HEK293 (cell line): ENCODE measurements at regions not wholly inside any gene's neighbourhood (a gene's known extent, or its start where the extent isn't known, plus 50 kb on each side); places are given as distances from the start of the nearest gene placed in this dataset.

Experiments
- CTCF ChIA-PET: fragments of 350-600 bp; formaldehyde crosslinking; extraction: SDS; loops from one replicate; lab custom pipeline; 2021; ENCODE audit warnings: antibody characterized with exemption; lab: Yijun Ruan, JAX
- POLR2A ChIA-PET: fragments of 300-600 bp; formaldehyde crosslinking; extraction: SDS; loops from one replicate; lab custom pipeline; 2020; ENCODE audit warnings: antibody characterized with exemption, inconsistent platforms; lab: Yijun Ruan, JAX
- H3K27ac ChIP-seq: fragments of 200-500 bp; sonication (Bioruptor generic); 2 replicates; pipeline ENCODE4 v1.5.1; 2014; ENCODE audit warnings: low read depth, low read length, control low read depth, inconsistent platforms; ENCODE audit errors: extremely low read depth
- H3K36me3 ChIP-seq, 2 experiments: fragments of 200-500 bp in 1 of 2; sonication (Bioruptor generic) in 1 of 2; 1 replicate in 1 of 2; 2 replicates in 1 of 2; pipeline ENCODE4 v1.5.1; 2014 to 2017; ENCODE audit warnings: inconsistent platforms in 2 of 2, low read length in 2 of 2; ENCODE audit not compliant: control insufficient read depth in 2 of 2, insufficient read depth in 1 of 2
- H3K4me1 ChIP-seq: fragments of 200-500 bp; sonication (Bioruptor generic); 2 replicates; pipeline ENCODE4 v1.5.1; 2014; ENCODE audit warnings: mild to moderate bottlenecking, low read length, inconsistent platforms; ENCODE audit not compliant: control insufficient read depth, insufficient read depth
- H3K4me3 ChIP-seq: 2 replicates; pipeline ENCODE4 v1.5.1; 2011; ENCODE audit warnings: low read depth, mild to moderate bottlenecking, control low read depth, low read length, moderate library complexity
- H3K9me3 ChIP-seq: fragments of 200-500 bp; sonication (Bioruptor generic); 2 replicates; pipeline ENCODE4 v1.5.1; 2014; ENCODE audit warnings: low read depth, low read length, inconsistent platforms; ENCODE audit not compliant: control insufficient read depth, insufficient read depth
- GFI1B ChIP-seq: fragments of 450-650 bp; formaldehyde crosslinking; IDR thresholded peaks from 2 replicates; pipeline ENCODE4 v1.5.1; 2016; ENCODE audit warnings: missing biosample characterization, missing genetic modification characterization
- IKZF3 ChIP-seq: fragments of 450-650 bp; IDR thresholded peaks from 2 replicates; pipeline ENCODE4 v1.5.0; 2018; ENCODE audit warnings: missing biosample characterization, mild to moderate bottlenecking, missing genetic modification characterization, moderate library complexity
- KLF8 ChIP-seq: fragments of 450-650 bp; formaldehyde crosslinking; IDR thresholded peaks from 2 replicates; pipeline ENCODE4 v1.5.1; 2016; ENCODE audit warnings: missing biosample characterization, missing genetic modification characterization
- MEIS1 ChIP-seq: sonication (generic); formaldehyde crosslinking; IDR thresholded peaks from 2 replicates; pipeline ENCODE4 v1.8.1; 2022; ENCODE audit warnings: missing genetic modification reagents, mild to moderate bottlenecking, borderline replicate concordance
- SP3 ChIP-seq: fragments of 450-650 bp; formaldehyde crosslinking; IDR thresholded peaks from 2 replicates; pipeline ENCODE4 v1.5.1; 2016; ENCODE audit warnings: missing biosample characterization, missing genetic modification characterization
- TRIM28 ChIP-seq: IDR thresholded peaks from 2 replicates; pipeline ENCODE4 v1.6.1; 2011; ENCODE audit warnings: low read length, control low read depth, borderline replicate concordance
- ZBTB20 ChIP-seq: fragments of 450-650 bp; formaldehyde crosslinking; IDR thresholded peaks from 2 replicates; pipeline ENCODE4 v1.5.1; 2016; ENCODE audit warnings: missing biosample characterization, missing genetic modification characterization
- ZFHX2 ChIP-seq: fragments of 450-650 bp; formaldehyde crosslinking; conservative IDR thresholded peaks from 2 replicates; pipeline ENCODE4 v1.5.1; 2016; ENCODE audit warnings: missing biosample characterization, missing genetic modification characterization
- ZNF202 ChIP-seq: fragments of 450-650 bp; formaldehyde crosslinking; IDR thresholded peaks from 2 replicates; pipeline ENCODE4 v1.5.1; 2016; ENCODE audit warnings: missing biosample characterization, missing genetic modification characterization, borderline replicate concordance
- ZNF658 ChIP-seq: fragments of 450-650 bp; formaldehyde crosslinking; IDR thresholded peaks from 2 replicates; pipeline ENCODE4; 2016; ENCODE audit warnings: missing biosample characterization, missing genetic modification characterization
- ZNF76 ChIP-seq: fragments of 450-650 bp; formaldehyde crosslinking; IDR thresholded peaks from 2 replicates; pipeline ENCODE4; 2016; ENCODE audit warnings: low read depth, missing biosample characterization, missing genetic modification characterization, borderline replicate concordance
- ZNF776 ChIP-seq: fragments of 450-650 bp; formaldehyde crosslinking; IDR thresholded peaks from 2 replicates; pipeline ENCODE4 v1.5.0; 2017; ENCODE audit warnings: missing biosample characterization, missing genetic modification characterization, borderline replicate concordance
- ZNF843 ChIP-seq: fragments of 450-650 bp; formaldehyde crosslinking; IDR thresholded peaks from 2 replicates; pipeline ENCODE4 v1.5.1; 2016; ENCODE audit warnings: missing biosample characterization, missing genetic modification characterization
- ZXDB ChIP-seq: fragments of 450-650 bp; formaldehyde crosslinking; IDR thresholded peaks from 2 replicates; pipeline ENCODE4 v1.5.1; 2016; ENCODE audit warnings: missing biosample characterization, missing genetic modification characterization
- TF ChIP-seq, protein P1 (sequence below): fragments of 450-650 bp; formaldehyde crosslinking; IDR thresholded peaks from 2 replicates; pipeline ENCODE4 v1.5.1; 2016; ENCODE audit warnings: missing biosample characterization, missing genetic modification characterization
- TF ChIP-seq, protein P2 (sequence below): fragments of 450-650 bp; formaldehyde crosslinking; IDR thresholded peaks from 2 replicates; pipeline ENCODE4 v1.5.1; 2016; ENCODE audit warnings: missing biosample characterization, missing genetic modification characterization
- TF ChIP-seq, protein P3 (sequence below): fragments of 450-650 bp; formaldehyde crosslinking; IDR thresholded peaks from 2 replicates; pipeline ENCODE4 v1.5.1; 2016; ENCODE audit warnings: missing biosample characterization, missing genetic modification characterization
- TF ChIP-seq, protein P4 (sequence below): fragments of 450-650 bp; formaldehyde crosslinking; IDR thresholded peaks from 2 replicates; pipeline ENCODE4; 2016; ENCODE audit warnings: missing biosample characterization, missing genetic modification characterization
- TF ChIP-seq, protein P5 (sequence below): fragments of 450-650 bp; formaldehyde crosslinking; IDR thresholded peaks from 2 replicates; pipeline ENCODE4 v1.5.1; 2016; ENCODE audit warnings: missing biosample characterization, missing genetic modification characterization
- TF ChIP-seq, protein P6 (sequence below): fragments of 450-650 bp; formaldehyde crosslinking; IDR thresholded peaks from 2 replicates; pipeline ENCODE4 v1.5.1; 2017; ENCODE audit warnings: missing biosample characterization, missing genetic modification characterization

DNA sequence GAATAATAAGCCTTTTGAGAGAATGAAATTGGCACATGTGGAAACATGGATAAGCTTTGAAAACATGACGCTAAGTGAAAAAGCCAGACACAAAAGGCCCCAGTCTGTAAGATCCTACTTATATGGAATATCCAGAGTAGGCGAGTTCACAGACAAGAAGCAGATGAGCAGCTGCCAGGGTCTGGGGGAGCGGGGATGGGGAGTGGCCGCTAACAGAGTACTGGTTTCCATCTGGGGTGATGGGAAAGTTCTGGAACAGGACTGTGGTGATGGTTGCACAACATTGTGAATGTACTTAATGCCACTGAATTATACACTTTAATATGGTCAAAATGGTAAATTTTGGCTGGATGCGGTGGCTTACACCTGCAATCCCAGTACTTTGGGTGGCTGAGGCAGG is 126.5 kb downstream of the SPATA19 start (continued):
- TF ChIP-seq, protein P1, sequence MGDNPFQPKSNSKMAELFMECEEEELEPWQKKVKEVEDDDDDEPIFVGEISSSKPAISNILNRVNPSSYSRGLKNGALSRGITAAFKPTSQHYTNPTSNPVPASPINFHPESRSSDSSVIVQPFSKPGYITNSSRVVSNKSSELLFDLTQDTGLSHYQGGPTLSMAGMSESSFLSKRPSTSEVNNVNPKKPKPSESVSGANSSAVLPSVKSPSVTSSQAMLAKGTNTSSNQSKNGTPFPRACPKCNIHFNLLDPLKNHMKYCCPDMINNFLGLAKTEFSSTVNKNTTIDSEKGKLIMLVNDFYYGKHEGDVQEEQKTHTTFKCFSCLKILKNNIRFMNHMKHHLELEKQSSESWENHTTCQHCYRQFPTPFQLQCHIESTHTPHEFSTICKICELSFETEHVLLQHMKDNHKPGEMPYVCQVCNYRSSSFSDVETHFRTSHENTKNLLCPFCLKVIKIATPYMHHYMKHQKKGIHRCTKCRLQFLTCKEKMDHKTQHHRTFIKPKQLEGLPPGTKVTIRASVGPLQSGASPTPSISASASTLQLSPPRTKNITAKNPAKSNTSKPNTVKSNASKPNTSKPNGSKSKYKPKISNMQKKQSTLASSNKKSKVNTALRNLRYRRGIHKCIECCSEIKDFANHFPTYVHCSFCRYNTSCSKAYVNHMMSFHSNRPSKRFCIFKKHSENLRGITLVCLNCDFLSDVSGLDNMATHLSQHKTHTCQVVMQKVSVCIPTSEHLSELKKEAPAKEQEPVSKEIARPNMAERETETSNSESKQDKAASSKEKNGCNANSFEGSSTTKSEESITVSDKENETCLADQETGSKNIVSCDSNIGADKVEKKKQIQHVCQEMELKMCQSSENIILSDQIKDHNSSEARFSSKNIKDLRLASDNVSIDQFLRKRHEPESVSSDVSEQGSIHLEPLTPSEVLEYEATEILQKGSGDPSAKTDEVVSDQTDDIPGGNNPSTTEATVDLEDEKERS, result no peak
- TF ChIP-seq KLF8 (no peak), ZBTB20 (tag by site-specific recombination) (no peak), MEIS1 (CRISPR knock-in tag) (no peak)
- TF ChIP-seq, protein P2, sequence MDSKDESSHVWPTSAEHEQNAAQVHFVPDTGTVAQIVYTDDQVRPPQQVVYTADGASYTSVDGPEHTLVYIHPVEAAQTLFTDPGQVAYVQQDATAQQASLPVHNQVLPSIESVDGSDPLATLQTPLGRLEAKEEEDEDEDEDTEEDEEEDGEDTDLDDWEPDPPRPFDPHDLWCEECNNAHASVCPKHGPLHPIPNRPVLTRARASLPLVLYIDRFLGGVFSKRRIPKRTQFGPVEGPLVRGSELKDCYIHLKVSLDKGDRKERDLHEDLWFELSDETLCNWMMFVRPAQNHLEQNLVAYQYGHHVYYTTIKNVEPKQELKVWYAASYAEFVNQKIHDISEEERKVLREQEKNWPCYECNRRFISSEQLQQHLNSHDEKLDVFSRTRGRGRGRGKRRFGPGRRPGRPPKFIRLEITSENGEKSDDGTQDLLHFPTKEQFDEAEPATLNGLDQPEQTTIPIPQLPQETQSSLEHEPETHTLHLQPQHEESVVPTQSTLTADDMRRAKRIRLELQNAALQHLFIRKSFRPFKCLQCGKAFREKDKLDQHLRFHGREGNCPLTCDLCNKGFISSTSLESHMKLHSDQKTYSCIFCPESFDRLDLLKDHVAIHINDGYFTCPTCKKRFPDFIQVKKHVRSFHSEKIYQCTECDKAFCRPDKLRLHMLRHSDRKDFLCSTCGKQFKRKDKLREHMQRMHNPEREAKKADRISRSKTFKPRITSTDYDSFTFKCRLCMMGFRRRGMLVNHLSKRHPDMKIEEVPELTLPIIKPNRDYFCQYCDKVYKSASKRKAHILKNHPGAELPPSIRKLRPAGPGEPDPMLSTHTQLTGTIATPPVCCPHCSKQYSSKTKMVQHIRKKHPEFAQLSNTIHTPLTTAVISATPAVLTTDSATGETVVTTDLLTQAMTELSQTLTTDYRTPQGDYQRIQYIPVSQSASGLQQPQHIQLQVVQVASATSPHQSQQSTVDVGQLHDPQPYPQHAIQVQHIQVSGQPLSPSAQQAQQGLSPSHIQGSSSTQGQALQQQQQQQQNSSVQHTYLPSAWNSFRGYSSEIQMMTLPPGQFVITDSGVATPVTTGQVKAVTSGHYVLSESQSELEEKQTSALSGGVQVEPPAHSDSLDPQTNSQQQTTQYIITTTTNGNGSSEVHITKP (tag by site-specific recombination), result no peak
- TF ChIP-seq, all 188 proteins: peak for 0

DNA sequence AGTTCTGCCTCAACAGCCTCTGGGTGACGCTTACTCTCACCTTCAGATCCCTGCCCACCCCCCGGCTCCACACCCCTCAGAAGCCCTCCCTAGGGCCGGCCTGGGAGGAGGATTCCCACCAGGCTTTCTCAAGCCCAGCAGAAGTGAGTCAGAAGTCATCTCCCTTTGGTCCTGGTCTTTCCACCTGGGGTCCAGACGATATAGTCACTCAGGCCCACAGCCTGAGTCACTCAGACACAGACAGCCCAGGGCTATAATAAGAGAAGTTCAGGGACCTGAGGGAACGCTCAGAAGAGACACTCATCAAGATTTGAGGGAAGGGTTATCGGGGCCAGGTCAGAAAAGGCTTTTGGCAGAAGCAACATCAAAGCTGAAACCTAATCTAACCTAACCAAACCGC is 127.1 kb downstream of the SPATA19 start:
- H3K9me3 ChIP-seq, result no peaks in the 10 kb centered on the region
- H3K36me3 ChIP-seq, result no peaks in the 10 kb centered on the region
- H3K27ac ChIP-seq, result no peak overlapping the region
- ChIA-PET CTCF (no interaction called here), POLR2A (no interaction called here)
- TF ChIP-seq ZNF843 (tag by site-specific recombination) (no peak), SP3 (tag by site-specific recombination) (no peak), ZNF776 (tag by site-specific recombination) (no peak)
- TF ChIP-seq, protein P3, sequence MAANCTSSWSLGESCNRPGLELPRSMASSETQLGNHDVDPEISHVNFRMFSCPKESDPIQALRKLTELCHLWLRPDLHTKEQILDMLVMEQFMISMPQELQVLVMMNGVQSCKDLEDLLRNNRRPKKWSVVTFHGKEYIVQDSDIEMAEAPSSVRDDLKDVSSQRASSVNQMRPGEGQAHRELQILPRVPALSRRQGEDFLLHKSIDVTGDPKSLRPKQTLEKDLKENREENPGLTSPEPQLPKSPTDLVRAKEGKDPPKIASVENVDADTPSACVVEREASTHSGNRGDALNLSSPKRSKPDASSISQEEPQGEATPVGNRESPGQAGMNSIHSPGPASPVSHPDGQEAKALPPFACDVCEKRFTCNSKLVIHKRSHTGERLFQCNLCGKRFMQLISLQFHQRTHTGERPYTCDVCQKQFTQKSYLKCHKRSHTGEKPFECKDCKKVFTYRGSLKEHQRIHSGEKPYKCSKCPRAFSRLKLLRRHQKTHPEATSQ (tag by site-specific recombination), result no peak
- TF ChIP-seq, protein P4, sequence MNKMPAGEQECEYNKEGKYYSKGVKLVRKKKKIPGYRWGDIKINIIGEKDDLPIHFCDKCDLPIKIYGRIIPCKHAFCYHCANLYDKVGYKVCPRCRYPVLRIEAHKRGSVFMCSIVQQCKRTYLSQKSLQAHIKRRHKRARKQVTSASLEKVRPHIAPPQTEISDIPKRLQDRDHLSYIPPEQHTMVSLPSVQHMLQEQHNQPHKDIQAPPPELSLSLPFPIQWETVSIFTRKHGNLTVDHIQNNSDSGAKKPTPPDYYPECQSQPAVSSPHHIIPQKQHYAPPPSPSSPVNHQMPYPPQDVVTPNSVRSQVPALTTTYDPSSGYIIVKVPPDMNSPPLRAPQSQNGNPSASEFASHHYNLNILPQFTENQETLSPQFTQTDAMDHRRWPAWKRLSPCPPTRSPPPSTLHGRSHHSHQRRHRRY (tag by site-specific recombination), result no peak
- H3K4me3 ChIP-seq, result no peak overlapping the region
- no peaks in the 10 kb centered on the region for H3K4me1 ChIP-seq

DNA sequence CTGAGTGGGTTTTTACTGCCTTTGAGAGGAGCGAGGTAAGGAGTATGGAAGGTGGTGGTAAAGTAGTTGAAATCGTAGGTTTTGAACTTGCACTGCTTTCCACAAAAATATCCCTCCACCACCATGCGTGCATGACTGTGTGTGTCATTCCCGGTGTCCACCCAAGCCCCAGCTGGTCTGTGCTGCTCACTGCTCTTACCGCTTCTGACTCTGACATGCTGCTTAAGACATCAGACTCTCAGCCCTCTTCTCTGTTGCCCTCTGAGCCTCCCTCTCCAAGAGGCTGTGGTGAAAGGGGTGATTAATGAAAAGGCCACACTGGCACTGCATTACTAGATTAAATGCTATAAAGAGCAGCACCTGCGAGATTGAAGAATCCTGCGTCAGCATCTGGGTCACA is 128.7 kb downstream of the SPATA19 start:
- no peaks in the 10 kb centered on the region for H3K9me3 ChIP-seq
- ChIA-PET CTCF (no interaction called here), POLR2A (no interaction called here)
- H3K4me1 ChIP-seq, result no peaks in the 10 kb centered on the region
- no peak overlapping the region for H3K27ac ChIP-seq
- no peaks in the 10 kb centered on the region for H3K36me3 ChIP-seq
- H3K4me3 ChIP-seq, result no peak overlapping the region
- TF ChIP-seq, protein P5, sequence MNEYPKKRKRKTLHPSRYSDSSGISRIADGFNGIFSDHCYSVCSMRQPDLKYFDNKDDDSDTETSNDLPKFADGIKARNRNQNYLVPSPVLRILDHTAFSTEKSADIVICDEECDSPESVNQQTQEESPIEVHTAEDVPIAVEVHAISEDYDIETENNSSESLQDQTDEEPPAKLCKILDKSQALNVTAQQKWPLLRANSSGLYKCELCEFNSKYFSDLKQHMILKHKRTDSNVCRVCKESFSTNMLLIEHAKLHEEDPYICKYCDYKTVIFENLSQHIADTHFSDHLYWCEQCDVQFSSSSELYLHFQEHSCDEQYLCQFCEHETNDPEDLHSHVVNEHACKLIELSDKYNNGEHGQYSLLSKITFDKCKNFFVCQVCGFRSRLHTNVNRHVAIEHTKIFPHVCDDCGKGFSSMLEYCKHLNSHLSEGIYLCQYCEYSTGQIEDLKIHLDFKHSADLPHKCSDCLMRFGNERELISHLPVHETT (tag by site-specific recombination), result no peak
- TF ChIP-seq TRIM28 (no peak), ZNF202 (tag by site-specific recombination) (no peak), ZNF76 (tag by site-specific recombination) (no peak), GFI1B (tag by site-specific recombination) (no peak), ZXDB (no peak), ZFHX2 (tag by site-specific recombination) (no peak), ZNF658 (tag by site-specific recombination) (no peak), IKZF3 (tag by site-specific recombination) (no peak)
- TF ChIP-seq, protein P6, sequence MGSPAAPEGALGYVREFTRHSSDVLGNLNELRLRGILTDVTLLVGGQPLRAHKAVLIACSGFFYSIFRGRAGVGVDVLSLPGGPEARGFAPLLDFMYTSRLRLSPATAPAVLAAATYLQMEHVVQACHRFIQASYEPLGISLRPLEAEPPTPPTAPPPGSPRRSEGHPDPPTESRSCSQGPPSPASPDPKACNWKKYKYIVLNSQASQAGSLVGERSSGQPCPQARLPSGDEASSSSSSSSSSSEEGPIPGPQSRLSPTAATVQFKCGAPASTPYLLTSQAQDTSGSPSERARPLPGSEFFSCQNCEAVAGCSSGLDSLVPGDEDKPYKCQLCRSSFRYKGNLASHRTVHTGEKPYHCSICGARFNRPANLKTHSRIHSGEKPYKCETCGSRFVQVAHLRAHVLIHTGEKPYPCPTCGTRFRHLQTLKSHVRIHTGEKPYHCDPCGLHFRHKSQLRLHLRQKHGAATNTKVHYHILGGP (tag by site-specific recombination), result no peak
